SH-SY5Y (cell line): ENCODE measurements at regions not wholly inside any gene's neighbourhood (a gene's known extent, or its start where the extent isn't known, plus 50 kb on each side); places are given as distances from the start of the nearest gene placed in this dataset.

Experiments used
- GATA2 ChIP-seq: IDR thresholded peaks from 2 replicates; pipeline ENCODE4 v1.6.1; 2011; ENCODE audit warnings: mild to moderate bottlenecking, low read depth, low read length
- GATA3 ChIP-seq: IDR thresholded peaks from 2 replicates; pipeline ENCODE4 v1.6.1; 2011; ENCODE audit warnings: low read depth, mild to moderate bottlenecking, low read length, moderate library complexity

DNA sequence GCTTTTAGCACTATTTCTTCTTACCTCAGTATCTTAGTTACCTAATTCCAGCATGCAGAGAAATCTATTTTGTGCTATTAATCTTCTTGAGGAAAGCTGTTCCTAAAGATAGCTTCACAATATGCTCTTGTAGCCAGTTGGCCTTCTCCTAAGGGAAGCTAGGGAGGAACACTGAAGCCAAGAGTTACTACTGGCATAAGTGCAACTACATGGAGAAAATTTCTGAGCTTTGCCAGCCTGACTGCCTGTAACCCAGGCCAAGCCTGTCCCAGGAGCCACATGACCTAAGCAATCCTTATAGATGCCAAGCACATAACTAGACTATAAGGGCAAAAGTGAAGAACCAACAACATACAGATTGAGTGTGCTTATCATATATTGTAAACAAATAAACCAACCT lies 890.2 kb downstream of the FLRT2 start:
- TF ChIP-seq GATA2 (no peak), GATA3 (no peak)
